ENCODE measurements at regions not wholly inside any gene's neighbourhood (a gene's known extent, or its start where the extent isn't known, plus 50 kb on each side); places are given as distances from the start of the nearest gene placed in this dataset.

DNA sequence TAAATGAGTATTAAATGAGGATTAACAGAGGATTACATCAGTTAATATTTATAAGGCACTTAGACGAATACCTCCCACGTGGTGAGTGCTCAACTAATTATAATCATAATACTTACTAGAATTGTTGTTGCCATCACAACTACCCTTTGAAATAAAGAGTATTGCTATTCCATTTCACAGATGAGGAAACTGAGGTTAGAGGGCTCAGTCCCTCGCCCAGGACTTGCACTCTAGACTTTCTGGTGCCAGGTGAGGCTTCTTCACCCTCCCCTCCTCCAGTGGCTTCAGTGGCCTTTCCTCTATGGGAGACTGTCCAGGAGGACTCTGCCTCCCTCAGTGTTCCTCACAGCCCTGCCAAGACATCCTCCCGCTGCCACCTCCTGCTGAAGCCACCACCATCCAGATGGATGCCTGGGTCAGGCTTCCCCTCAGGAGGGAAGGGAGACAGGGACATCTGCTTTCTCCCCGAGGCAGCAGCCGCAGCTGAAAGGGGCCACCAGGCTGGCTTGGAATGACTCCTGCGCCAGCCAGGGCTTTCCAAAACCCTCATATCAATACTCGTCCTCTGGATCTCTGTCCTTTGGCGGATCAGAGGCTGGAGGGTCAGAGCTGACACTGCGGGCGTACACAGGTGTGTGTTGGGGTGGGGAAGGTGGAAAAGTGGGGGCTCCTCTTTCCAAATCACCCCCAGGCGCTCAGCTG lies 580.1 kb downstream of the BUD13 start:
- H3K4me3 ChIP-seq (ENCODE audit: control insufficient read depth in 1 of 2, extremely low read depth in 1 of 2, low read length in 1 of 2): no peak overlapping the region
- Mint-ChIP-seq H3K36me3 (no peaks in the 10 kb centered on the region), H3K9me3 (peaks cover 0 to 15% (median 0%) of the 10 kb centered on the region in 3 donors), H3K27ac (no peak overlapping the region), H3K4me3 (no peak overlapping the region), H3K4me1 (peaks cover 2 to 8% (median 2%) of the 10 kb centered on the region in 3 donors), H3K27me3 (peaks cover 43 to 47% of the 10 kb centered on the region in 2 donors)
- peaks cover 6 to 43% of the 10 kb centered on the region in 2 experiments for H3K27me3 ChIP-seq (replicated peaks in 1 of 2; ENCODE audit: control insufficient read depth in 2 of 2, extremely low read depth in 1 of 2, insufficient read depth in 2 of 2, low read length in 1 of 2)
- no peaks in the 10 kb centered on the region for H3K36me3 ChIP-seq (ENCODE audit: control insufficient read depth in 2 of 2, extremely low read depth in 1 of 2, insufficient read depth in 1 of 2, low read length in 1 of 2)
- H3K27ac ChIP-seq (ENCODE audit: low read length): no peak overlapping the region
- H3K4me1 ChIP-seq (ENCODE audit: control insufficient read depth in 1 of 2, extremely low read depth in 1 of 2, insufficient read depth in 2 of 2, low read length in 2 of 2): no peaks in the 10 kb centered on the region
- ChIA-PET CTCF (no interaction called here), POLR2A (no interaction called here)
- no peaks in the 10 kb centered on the region for H3K9me3 ChIP-seq
- 17% methylated on average over 2 of the region's 12 CpGs for whole genome bisulfite sequencing (ENCODE audit: insufficient coverage)
- ATAC-seq (replicated peaks in 1 of 4): no peak
- no peak for DNase-seq

DNA sequence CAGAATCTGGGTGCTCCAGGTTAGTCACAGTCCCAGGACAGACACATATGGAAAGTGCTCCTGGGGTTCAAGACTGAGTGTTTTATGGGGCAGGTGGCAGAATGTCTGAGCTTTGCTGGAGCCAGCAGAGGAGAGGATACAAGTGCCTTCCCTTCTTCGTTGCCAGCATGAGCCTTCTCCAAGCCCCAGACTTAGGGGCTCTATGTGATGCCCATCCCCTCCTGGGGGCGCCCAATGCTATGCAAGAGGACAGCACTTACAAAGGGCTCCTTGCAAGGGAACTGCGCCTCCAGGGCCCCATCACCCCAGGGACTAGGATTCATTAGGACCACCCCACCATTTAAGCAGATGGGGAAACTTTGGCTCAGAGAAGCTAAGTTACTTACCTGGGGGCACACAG lies 581.9 kb downstream of the BUD13 start:
- Histone ChIP-seq H3K27me3 (replicated peaks in 1 of 2; ENCODE audit: control insufficient read depth in 2 of 2, extremely low read depth in 1 of 2, insufficient read depth in 2 of 2, low read length in 1 of 2) (peaks cover 6 to 43% of the 10 kb centered on the region in 2 experiments), H3K36me3 (ENCODE audit: control insufficient read depth in 2 of 2, extremely low read depth in 1 of 2, insufficient read depth in 1 of 2, low read length in 1 of 2) (no peaks in the 10 kb centered on the region), H3K4me1 (ENCODE audit: control insufficient read depth in 1 of 2, extremely low read depth in 1 of 2, insufficient read depth in 2 of 2, low read length in 2 of 2) (no peaks in the 10 kb centered on the region), H3K27ac (ENCODE audit: low read length) (no peak overlapping the region), H3K4me3 (ENCODE audit: control insufficient read depth in 1 of 2, extremely low read depth in 1 of 2, low read length in 1 of 2) (no peak overlapping the region), H3K9me3 (no peaks in the 10 kb centered on the region)
- no peak overlapping the region for H3K27ac Mint-ChIP-seq
- POLR2A ChIA-PET: no interaction called here
- H3K4me1 Mint-ChIP-seq: peaks cover 2 to 8% (median 2%) of the 10 kb centered on the region in 3 donors
- DNase-seq: no peak
- H3K4me3 Mint-ChIP-seq: no peak overlapping the region
- WGBS (ENCODE audit: insufficient coverage): 76% methylated on average over 3 of the region's 3 CpGs
- CTCF ChIA-PET: no interaction called here
- no peaks in the 10 kb centered on the region for H3K36me3 Mint-ChIP-seq
- no peak for ATAC-seq (replicated peaks in 1 of 4)
- H3K27me3 Mint-ChIP-seq: peaks cover 39 to 43% of the 10 kb centered on the region in 2 donors
- H3K9me3 Mint-ChIP-seq: peaks cover 0 to 15% (median 0%) of the 10 kb centered on the region in 3 donors

DNA sequence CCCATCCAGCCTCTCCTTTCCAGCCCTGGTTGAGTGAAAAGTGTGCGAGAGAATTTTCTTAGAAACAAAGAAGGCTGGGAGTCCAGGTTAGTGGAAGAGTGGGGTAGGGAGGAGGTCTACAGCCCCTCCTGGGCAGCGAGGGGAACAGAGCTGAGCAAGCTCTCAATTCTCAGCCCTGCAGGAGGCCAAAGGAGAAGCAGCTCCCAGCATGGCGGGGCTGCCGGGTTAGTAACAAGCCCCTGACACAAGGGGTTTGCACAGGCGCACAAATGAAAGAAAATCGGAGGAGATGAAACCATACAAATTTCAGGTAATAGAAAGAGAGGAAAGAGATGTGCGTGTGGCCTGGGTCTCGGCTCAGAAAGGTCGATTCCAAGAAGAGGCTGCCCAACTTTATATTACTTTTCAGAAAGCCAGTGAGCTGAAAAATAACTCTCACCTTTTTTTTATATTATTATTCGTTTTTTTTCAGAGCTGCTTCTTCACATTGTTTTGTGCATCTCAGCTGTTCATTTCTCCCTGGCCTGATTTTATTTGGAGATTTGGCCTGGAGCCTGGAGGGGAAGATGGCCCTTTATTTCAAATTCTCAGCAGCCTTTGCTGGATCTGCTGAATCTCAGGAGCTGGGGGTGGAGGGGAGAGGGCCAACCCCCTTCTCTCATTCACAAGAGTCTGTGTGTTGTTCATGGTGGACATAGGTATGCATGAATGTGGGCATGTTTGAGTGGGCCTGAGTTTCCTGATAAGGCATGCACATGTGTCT lies 583.2 kb downstream of the BUD13 start:
- peaks cover 38% of the 10 kb centered on the region in 2 donors for H3K27me3 Mint-ChIP-seq
- ATAC-seq (replicated peaks in 1 of 4): no peak
- POLR2A ChIA-PET: no interaction called here

DNA sequence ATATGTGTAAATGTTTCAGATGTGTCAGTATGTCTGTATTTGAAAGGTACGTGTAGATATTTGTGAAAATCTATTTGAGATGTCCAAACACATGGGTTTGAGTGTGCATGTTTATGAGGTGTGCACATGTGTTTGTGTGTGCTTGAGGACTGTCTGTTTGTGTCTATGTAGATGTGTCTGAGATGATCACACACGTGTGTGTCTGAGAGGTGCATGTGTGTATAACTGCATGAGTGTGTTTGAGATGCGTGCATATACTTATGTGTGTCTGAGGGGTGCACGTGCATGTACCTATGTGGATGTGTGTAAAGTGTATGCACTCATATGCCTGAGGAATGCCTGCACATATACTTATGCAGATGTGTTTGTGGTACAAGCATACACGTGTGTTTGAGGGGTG lies 584.4 kb downstream of the BUD13 start:
- Mint-ChIP-seq H3K27me3 (peaks cover 26% of the 10 kb centered on the region in 2 donors), H3K4me3 (no peak overlapping the region)

More for the DNA sequence above, 583.2 kb downstream of the BUD13 start:
- Histone ChIP-seq H3K27me3 (replicated peaks in 1 of 2; ENCODE audit: control insufficient read depth in 2 of 2, extremely low read depth in 1 of 2, insufficient read depth in 2 of 2, low read length in 1 of 2) (peaks cover 6 to 43% of the 10 kb centered on the region in 2 experiments), H3K4me3 (ENCODE audit: control insufficient read depth in 1 of 2, extremely low read depth in 1 of 2, low read length in 1 of 2) (no peak overlapping the region), H3K4me1 (ENCODE audit: control insufficient read depth in 1 of 2, extremely low read depth in 1 of 2, insufficient read depth in 2 of 2, low read length in 2 of 2) (no peaks in the 10 kb centered on the region), H3K36me3 (ENCODE audit: control insufficient read depth in 2 of 2, extremely low read depth in 1 of 2, insufficient read depth in 1 of 2, low read length in 1 of 2) (no peaks in the 10 kb centered on the region), H3K27ac (ENCODE audit: low read length) (no peak overlapping the region), H3K9me3 (no peaks in the 10 kb centered on the region)
- Mint-ChIP-seq H3K9me3 (peaks cover 0 to 19% (median 0%) of the 10 kb centered on the region in 3 donors), H3K27ac (no peak overlapping the region), H3K4me1 (peaks cover 2 to 8% (median 2%) of the 10 kb centered on the region in 3 donors), H3K4me3 (no peak overlapping the region), H3K36me3 (no peaks in the 10 kb centered on the region)
- no peak for DNase-seq
- CTCF ChIA-PET: no interaction called here
- 10% methylated on average over 2 of the region's 10 CpGs for WGBS (ENCODE audit: insufficient coverage)

DNA sequence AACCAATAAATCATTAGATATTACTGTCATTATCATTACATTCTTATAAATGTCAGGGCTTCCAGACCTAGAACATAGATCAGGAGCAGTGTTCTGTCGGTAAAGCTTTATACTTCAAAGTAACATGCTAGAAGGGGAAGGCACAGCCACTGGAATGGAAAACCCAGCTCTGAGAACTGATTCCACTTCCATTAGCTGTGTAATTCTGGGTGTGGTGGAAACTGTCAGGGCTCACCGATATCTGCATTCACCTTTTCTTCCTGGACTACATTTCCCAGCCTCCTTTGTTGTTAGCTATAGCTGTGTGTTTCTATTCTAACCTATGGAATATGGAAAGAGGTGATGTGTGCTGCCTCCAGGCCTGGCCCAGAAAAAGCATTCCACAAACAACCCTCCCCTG lies 585.8 kb downstream of the BUD13 start:
- CTCF ChIA-PET: interaction anchor here in 1 of 2 donors (0.5 kb wide), 1 partner anchor 27 kb away, joined by 7 read pairs; no protein-coding TSS in a partner anchor
- no CpG with 5 or more reads among the region's 2 CpGs for WGBS (ENCODE audit: insufficient coverage)
- H3K4me1 Mint-ChIP-seq: no peaks in the 10 kb centered on the region

More for the DNA sequence above, 584.4 kb downstream of the BUD13 start:
- Histone ChIP-seq H3K27me3 (replicated peaks in 1 of 2; ENCODE audit: control insufficient read depth in 2 of 2, extremely low read depth in 1 of 2, insufficient read depth in 2 of 2, low read length in 1 of 2) (peaks cover 6 to 32% of the 10 kb centered on the region in 2 experiments), H3K9me3 (no peaks in the 10 kb centered on the region), H3K36me3 (ENCODE audit: control insufficient read depth in 2 of 2, extremely low read depth in 1 of 2, insufficient read depth in 1 of 2, low read length in 1 of 2) (no peaks in the 10 kb centered on the region), H3K4me1 (ENCODE audit: control insufficient read depth in 1 of 2, extremely low read depth in 1 of 2, insufficient read depth in 2 of 2, low read length in 2 of 2) (no peaks in the 10 kb centered on the region), H3K4me3 (ENCODE audit: control insufficient read depth in 1 of 2, extremely low read depth in 1 of 2, low read length in 1 of 2) (no peak overlapping the region), H3K27ac (ENCODE audit: low read length) (no peak overlapping the region)
- ChIA-PET CTCF (no interaction called here), POLR2A (no interaction called here)
- DNase-seq (no peak), ATAC-seq (replicated peaks in 1 of 4) (no peak)
- H3K36me3 Mint-ChIP-seq: no peaks in the 10 kb centered on the region
- peaks cover 0 to 19% (median 0%) of the 10 kb centered on the region in 3 donors for H3K9me3 Mint-ChIP-seq
- H3K27ac Mint-ChIP-seq: no peak overlapping the region
- WGBS (ENCODE audit: insufficient coverage): 79% methylated on average over 5 of the region's 5 CpGs
- H3K4me1 Mint-ChIP-seq: peaks cover 0 to 1% (median 1%) of the 10 kb centered on the region in 3 donors

DNA sequence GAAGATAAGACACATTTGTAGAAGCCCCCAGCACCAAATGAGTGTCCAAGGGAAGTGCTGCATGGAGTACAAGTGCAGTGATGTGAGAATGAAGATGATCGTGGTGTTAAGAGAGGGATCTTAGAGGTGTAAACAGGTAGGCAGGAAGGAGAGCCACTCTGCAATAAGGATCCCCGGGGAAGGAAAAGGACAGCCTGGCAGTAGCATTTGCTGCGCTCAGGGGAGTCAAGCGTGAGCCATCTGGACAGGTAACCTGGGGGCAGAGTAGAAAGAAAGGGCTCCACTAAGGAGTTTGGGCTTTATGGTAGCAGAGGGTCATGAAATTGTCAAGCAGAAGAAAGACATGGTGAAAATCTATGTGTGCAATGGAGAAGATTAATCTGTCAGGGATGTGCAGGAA lies 587.2 kb downstream of the BUD13 start:
- Histone ChIP-seq H3K4me3 (ENCODE audit: control insufficient read depth in 1 of 2, extremely low read depth in 1 of 2, low read length in 1 of 2) (no peak overlapping the region), H3K4me1 (ENCODE audit: control insufficient read depth in 1 of 2, extremely low read depth in 1 of 2, insufficient read depth in 2 of 2, low read length in 2 of 2) (no peaks in the 10 kb centered on the region), H3K9me3 (no peaks in the 10 kb centered on the region), H3K36me3 (ENCODE audit: control insufficient read depth in 2 of 2, extremely low read depth in 1 of 2, insufficient read depth in 1 of 2, low read length in 1 of 2) (no peaks in the 10 kb centered on the region), H3K27me3 (replicated peaks in 1 of 2; ENCODE audit: control insufficient read depth in 2 of 2, extremely low read depth in 1 of 2, insufficient read depth in 2 of 2, low read length in 1 of 2) (peaks cover 0 to 16% of the 10 kb centered on the region in 2 experiments), H3K27ac (ENCODE audit: low read length) (no peak overlapping the region)
- ATAC-seq (replicated peaks in 1 of 4) (no peak), DNase-seq (no peak)
- WGBS (ENCODE audit: insufficient coverage): 75% methylated on average over 4 of the region's 4 CpGs
- CTCF ChIA-PET: no interaction called here
- peaks cover 0 to 23% (median 0%) of the 10 kb centered on the region in 3 donors for H3K9me3 Mint-ChIP-seq
- H3K27ac Mint-ChIP-seq: no peak overlapping the region
- H3K27me3 Mint-ChIP-seq: peaks cover 5 to 17% of the 10 kb centered on the region in 2 donors
- H3K4me1 Mint-ChIP-seq: no peaks in the 10 kb centered on the region
- no peak overlapping the region for H3K4me3 Mint-ChIP-seq
- no peaks in the 10 kb centered on the region for H3K36me3 Mint-ChIP-seq
- POLR2A ChIA-PET: no interaction called here

More for the DNA sequence above, 585.8 kb downstream of the BUD13 start:
- H3K27ac ChIP-seq (ENCODE audit: low read length): no peak overlapping the region
- POLR2A ChIA-PET: no interaction called here
- ATAC-seq (replicated peaks in 1 of 4): no peak
- no peak overlapping the region for H3K27ac Mint-ChIP-seq
- no peak for DNase-seq
- no peaks in the 10 kb centered on the region for H3K36me3 ChIP-seq (ENCODE audit: control insufficient read depth in 2 of 2, extremely low read depth in 1 of 2, insufficient read depth in 1 of 2, low read length in 1 of 2)
- no peaks in the 10 kb centered on the region for H3K9me3 ChIP-seq
- no peaks in the 10 kb centered on the region for H3K36me3 Mint-ChIP-seq
- no peak overlapping the region for H3K4me3 Mint-ChIP-seq
- peaks cover 1 to 23% of the 10 kb centered on the region in 2 experiments for H3K27me3 ChIP-seq (replicated peaks in 1 of 2; ENCODE audit: control insufficient read depth in 2 of 2, extremely low read depth in 1 of 2, insufficient read depth in 2 of 2, low read length in 1 of 2)
- H3K4me3 ChIP-seq (ENCODE audit: control insufficient read depth in 1 of 2, extremely low read depth in 1 of 2, low read length in 1 of 2): no peak overlapping the region
- H3K4me1 ChIP-seq (ENCODE audit: control insufficient read depth in 1 of 2, extremely low read depth in 1 of 2, insufficient read depth in 2 of 2, low read length in 2 of 2): no peaks in the 10 kb centered on the region
- H3K9me3 Mint-ChIP-seq: peaks cover 0 to 23% (median 0%) of the 10 kb centered on the region in 3 donors
- H3K27me3 Mint-ChIP-seq: peaks cover 15 to 20% of the 10 kb centered on the region in 2 donors
